ENCODE measurements at regions not wholly inside any gene's neighbourhood (a gene's known extent, or its start where the extent isn't known, plus 50 kb on each side); places are given as distances from the start of the nearest gene placed in this dataset.
"Not testable (repeated sequence)": the region's sequence is repeated elsewhere in the genome, so short reads cannot be mapped to it uniquely, and the experiment has no call there.

DNA sequence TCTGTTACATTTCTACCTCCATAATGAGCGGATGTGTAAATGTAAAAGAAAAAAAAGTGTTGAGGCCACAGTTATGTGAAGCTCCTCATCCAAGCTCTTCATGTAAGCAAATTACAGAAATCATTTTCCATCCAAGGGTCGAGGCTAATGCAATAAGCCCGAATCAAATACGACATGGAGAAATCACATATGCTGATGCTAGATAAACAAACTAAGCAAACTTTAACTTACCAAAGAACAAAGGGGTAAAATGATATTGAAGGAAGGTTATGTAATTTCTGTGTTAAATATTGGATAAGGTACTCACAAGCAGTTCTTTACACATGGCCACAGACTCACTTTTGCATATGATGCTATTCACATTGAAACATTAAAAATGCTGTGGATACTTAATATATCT lies 310.2 kb upstream of the ID2 start:
- no peak for DNase-seq

DNA sequence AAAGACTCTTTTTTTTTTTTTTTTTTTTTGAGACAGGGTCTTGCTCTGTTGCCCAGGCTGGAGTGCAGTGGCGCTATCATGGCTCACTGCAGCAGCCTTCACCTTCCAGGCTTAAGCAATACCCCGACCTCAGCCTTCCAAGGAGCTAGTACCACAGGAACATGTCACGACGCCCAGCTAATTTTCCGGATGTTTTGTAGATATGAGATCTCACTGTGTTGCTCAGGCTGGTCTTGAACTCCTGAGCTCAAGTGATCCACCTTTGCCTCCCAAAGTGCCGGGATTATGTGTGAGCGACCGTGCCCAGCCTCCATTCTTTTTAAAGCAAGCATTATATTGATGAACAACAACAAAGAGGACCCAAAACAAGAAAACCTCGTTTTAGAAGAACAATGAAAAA lies 307.1 kb upstream of the ID2 start:
- DNase-seq: no peak

DNA sequence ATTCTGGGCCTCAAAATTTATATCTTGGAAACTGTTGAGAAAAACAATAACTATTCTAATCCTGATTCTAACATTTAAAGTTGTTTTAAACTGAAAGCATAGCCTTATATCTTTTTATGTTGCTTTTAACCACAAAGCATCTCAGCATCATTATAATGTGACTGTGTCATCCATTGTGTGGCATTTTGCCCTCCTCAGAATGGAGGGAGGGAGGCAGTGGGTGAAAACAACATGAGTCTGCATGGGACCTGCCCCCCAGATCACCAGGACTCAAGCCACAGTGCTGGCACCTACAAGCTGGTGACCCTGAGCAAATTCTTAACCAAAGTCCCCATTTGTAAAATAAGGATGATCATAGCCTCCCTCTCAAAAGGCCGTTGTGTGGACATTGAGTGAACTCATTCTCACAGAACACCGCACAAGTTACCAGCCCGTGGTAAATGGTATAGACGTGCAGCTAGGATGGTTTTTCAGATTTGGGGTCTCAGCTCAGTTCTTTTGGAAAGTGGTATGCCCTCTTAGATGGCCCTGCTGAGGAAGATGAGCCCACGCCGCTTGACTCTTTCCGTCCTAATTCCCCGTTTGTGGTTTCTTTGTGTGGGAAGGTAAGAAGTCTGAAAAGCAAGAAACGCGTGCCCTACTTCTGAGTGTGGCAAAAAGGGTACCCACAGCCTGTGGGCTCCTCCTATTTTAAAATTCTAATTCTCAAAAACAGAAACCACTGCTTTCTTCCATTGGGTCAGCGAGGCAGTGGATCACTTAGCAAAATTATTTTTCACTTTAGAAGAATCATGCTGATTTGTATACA lies 305.0 kb upstream of the ID2 start:
- no peak for DNase-seq

DNA sequence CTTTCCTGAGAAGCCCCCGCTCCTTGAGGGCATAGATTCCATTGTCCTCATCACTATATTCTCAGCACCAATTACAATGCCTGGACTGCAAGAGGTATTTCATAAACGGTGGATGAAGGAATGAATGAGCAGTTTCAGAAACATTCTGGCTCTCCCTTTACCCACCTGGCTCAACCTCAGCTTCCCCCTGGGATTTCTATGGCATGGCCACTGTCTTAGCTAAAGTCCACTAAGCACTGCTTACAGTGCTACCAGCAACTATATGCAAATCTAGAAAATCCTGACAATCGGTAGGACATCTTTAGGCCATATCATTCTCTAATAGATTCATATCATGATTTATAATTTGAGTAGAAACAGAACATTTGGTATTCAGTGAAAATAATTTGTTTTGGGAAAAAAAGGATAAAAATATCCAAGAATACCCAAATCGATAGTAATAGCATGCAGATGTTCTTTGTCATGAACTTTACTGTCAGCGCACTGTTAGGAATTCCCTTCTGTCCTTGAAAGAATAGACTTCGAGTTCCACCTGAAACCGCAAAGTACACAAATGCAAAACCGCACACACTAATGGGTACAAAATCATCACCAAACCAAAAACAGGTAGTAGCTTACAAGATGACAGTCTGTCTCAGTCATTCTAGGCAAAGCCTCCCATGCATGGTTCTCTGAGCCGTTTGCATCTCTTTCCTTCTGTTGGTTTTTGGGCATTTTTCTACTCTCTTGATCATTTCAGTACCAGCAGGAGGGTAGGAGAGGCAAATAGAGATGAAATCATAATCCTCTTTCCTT lies 303.6 kb upstream of the ID2 start:
- DNase-seq: no peak

DNA sequence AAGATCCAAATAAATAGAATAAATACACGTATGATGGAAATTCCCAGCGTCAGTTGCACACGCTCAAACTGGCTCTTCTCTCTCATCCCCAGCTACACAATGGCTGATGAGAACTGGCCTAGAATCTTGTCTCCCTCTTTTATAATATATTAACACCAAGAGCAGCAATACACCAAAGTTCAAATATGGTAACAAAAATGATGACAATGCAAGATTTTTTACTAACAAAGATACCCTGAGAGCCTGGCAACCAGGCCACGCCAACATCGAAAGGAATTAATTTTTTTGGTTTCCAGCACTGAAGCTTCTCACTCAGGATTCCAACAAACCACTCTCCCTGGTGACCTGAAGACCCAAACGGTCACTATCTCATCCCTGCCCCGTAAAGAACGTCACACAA lies 302.7 kb upstream of the ID2 start:
- no peak for DNase-seq

DNA sequence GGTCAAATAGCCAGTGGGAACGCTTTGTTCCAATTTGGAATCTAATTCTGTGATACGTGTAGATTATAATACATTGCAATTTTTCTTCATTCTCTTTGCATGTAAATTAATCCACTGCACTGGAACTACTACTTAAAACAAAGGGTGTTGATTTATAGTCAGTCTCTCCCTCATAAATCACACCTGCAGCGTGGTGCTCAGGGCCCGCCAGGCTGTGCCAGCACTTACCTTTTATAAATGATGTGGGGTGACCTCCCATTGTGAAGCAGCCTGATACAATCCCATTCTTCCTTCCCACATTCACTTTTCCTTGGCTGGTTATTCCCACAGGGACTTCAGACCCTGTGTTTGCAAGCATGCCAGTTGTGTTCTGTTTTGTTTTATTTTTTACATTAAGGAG lies 302.3 kb upstream of the ID2 start:
- DNase-seq: no peak

DNA sequence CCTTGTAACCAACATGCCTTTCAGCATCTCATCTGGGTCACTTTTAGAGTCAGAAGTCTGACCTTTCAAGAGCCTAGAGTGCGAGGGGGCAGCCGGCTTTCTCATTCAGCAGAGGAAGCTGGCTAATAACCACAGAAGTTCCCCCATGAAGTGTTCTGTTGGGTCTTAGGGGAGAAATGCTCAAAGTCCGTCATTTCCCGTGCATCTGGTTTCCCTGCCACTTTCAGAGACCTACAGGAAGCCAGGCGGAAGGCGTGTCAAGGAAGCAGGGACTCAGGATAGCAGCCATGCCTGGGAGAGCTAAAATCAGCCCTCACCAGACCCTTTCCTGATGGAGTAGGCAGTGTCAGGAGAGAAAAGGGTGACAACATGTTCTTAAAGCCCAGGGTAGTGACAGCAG lies 301.8 kb upstream of the ID2 start:
- DNase-seq: no peak

DNA sequence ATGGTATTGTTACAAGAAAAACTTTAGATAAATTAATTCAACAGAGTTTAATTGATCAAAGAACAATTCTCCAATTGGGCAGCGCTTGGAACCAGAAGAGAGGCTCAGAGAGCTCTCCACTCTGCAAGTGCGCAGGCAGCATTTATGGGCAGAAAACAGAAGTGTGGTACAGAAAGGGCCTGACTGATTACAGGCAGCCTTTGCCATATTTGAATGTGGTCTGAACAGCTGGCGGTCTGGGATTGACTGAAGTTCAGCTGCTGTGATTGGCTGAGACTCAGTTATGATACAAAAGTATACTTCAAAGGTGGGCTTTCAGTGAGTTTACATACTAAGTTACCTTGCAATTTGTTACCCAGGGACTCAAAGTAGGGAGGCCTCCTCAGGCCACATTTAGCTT lies 301.3 kb upstream of the ID2 start:
- no peak for DNase-seq

DNA sequence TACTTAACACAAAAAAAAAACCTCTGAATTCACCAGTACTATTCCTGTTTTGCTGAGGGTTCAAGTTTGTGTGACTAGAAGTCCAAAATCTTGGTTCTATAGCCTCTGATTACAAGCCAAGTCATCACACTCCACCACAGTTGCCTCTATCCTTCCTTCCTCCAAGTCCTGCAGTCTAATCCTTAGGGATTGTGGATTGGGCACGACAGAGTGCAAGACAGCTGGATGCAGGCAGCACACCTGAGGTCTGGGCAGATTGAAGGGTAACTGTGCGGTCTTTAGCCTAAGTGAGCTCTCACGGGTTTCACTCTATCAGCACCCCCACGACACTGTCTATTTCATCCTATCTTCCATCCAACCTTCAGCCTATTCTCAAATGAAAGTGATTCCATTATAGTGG lies 299.4 kb upstream of the ID2 start:
- no peak for DNase-seq

DNA sequence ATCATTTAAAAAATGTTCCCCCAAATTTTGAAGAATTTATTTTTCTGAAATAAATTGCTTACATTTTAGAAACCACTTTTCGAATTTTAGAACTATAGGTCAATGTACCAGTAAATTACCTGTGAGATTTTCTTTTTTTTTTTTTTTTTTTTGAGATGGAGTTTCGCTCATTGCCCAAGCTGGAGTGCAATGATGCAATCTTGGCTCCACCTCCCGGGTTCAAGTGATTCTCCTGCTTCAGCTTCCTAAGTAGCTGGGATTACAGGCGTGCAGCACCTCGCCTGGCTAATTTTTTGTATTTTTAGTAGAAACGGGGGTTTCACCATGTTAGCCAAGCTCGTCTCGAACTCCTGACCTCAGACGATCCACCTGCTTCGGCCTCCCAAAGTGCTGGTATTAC lies 295.1 kb upstream of the ID2 start:
- not testable (repeated sequence) for DNase-seq

DNA sequence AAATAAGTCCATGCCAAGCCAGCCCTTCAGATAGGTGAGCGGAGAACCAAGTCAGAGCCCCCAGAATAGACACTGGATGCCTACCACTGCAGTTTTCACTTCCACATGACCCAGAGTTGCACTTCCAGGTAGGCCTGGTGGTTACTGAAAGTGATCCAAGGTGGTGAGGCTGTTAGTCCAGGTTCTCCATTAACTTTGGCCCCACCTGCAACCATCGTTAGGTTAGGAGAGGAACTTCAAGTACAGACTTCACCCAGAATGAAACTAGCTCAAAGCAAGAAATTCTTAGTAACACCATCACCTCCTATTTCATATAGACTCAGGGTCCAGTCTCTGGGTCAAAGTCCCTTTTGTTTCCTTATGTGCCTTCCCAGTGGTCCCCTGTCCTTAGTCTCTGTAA lies 293.1 kb upstream of the ID2 start:
- DNase-seq: no peak

DNA sequence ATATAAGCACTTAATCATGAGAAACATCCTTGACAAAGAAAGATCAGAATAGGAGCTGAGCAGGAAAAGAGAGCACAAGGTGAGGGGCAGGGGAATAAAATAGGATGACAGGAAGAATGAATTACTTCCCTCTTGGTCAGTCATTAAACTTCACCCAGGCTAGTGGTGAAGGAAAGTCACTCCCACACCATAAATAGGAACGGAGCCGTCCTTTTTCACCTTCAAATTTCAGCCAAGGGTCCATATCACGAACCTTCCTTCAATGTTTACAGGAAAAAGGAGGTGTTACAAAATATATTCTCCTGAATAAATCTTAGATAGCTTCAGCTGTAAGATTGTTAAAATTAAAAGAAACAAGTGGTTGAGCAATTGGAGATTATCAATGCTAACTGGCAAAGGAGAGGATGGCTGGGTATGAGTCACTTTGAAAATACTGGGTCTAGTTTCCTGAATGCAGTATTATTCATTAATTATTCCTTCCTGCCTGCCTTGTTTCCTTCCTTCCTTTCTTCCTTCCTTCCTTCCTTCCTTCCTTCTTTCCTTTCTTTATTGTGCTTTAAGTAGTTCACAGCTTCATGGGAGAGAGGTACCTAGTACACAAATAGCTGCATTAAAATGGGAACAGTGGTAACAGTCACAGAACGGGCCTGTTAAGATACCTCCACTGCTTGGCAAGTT lies 292.3 kb upstream of the ID2 start:
- no peak for DNase-seq

DNA sequence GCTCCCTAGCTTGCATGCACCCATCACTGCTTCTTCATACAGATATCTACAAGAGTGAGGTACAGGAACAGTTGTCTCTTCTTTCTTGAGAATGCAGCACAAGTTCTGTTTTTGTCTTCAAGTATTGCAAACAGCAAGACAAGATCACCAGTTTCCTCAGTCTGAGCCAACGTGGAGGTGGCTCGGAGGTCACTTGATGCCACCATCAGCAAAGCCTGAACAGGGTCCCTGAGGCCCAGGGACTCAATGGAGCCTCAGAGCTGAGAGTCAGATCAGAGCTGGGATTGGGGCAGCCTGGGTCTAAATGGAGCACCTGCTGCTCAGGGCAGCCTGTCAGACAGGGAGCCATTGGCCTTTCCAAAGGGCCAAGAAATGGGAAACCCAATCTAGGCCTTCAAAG lies 290.7 kb upstream of the ID2 start:
- DNase-seq: no peak

DNA sequence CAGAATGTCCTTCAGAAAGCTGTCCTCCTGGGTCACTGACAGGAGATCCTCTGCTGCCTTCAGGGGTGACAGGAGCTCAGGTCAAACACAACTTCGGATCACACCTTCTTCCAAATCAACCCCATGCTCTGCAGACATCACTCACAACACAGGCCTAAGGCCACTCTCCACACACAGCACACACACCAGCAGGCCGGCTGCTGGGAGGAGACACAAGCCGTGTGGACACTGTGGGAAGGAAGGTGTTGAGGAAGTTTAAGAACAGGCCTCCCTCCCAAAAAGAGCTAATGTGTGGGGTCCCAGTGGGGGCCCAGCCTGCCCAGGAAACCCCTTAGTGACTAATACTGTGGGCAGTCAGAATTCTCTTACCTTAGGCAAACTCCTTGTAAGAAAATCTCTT lies 290.3 kb upstream of the ID2 start:
- no peak for DNase-seq

DNA sequence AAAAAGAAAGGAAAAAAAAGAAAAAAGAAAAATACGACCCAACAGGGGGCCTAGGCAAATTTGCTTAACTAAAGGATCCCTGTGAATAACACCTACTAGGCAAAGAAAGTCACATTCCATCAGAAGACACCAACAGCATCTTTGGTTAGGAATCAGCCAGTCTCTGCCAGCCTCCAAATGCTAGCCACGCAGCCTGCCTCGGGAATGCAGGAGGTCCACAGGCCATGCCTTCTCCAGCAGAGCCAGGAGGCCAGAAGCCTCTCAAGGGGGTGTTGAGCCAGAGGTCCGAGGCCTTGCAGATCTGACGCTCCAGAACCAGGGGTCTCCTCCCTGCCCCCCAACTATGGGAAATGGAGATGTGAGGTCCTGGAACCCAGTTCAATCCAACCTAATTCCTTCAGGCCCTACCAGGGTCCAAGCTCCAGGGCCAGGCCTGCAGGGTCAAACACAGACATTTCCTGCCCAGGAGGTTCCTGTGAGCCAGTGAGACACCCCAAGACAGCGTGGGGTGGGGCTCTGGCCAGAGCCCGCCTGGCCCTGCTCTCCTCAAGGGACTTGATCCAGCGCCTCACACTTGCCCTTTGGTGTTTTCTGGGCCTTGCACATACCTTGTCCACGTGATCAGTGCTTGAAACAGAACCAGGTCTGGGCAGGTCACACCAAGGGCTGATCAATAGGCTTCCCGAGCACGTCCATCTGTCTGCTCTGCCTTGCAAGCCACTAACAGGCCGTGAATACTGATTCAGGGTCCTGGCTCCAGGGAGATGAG lies 289.6 kb upstream of the ID2 start:
- no peak for DNase-seq

DNA sequence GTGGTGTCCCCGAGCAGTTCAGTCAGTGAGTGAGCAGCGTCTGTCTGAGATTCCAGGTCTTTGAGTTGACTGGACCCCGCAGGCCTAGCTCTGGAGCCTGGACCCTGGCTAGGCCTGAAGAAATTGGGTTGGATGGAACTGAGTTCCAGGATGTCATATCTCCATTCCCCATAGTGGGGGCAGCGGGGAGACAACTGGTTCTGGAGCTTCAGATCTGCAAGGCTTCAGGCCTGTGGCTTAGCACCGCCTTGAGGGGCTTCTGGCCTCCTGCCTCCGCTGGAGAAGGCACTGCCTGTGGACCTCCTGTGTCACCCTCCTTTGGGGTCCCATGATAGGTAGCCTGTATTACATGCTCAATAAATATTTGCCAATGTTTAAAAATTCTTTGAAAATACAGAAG lies 288.4 kb upstream of the ID2 start:
- no peak for DNase-seq

DNA sequence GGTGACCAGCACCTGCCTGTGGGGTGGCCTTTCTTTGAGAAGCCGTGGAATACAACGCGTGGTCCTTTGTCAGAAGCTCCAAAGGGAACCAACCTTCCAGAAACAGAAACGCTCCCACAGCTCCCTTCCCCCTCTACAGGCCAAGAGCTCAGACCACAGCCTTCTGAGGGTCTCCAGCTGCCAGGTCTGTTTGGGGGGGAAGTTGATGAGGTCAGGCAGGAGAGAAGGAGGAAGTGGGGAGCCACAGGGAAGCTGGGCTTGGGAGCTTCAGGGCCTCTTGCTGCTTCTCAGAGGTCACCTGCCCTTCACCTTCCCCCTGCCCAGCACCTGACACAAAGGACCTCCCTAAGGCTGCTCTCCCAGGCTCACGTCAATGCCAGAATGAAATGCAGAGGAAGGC lies 287.7 kb upstream of the ID2 start:
- no peak for DNase-seq

DNA sequence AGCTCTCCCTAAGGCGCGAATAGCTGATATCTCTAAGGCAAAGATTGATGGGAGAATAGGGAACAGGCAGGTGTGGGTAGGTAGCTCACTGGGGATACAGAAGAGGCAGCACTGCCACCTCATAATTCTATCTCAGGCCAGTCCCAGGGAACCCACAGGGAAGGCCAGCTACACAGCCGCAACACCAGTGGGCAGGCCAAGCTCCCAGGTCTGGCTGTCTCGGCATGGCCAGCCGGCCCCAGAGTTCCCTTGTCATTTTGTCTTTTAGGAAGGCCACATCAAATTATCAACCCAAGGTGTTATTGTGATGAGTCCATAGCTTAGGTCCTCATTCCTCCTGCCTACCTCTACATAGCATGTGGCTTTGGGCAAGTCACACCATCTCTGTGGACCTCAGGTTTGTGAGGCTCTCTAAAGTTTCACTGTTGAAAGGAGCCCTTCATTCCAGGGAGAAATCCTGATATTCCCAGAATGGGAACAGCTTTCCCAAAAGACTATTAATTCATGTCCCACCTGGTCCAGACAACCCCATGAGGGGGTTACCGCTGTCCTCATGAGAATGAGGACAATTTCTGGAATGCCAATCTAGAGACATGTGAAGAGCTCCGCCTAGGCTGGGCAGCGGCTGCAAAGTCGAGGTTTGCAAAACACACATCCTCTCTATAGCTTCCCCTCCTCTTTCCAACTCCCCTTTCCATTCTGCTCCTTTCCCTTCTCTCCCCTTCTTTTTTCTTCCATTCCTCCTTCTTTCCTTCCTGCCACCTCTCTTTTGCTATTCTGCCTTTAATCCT lies 287.1 kb upstream of the ID2 start:
- DNase-seq: no peak

DNA sequence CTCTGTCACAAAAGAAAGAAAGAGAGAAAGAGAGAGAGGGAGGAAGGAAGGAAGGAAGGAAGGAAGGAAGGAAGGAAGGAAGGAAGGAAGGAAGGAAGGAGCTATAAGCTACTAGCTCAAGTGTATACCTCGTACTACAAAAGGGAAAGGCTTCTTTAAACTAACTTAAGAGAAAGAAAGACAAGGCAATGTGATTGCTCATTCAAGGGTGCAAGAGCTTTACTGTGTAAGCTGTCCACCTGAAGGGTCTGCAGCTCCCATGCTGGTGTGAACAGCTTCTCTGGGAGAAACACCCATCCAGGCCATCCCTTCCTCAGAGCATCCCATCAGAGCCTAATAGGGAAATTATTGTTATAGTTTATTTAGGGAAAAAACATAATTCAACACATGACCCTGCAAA lies 286.1 kb upstream of the ID2 start:
- no peak for DNase-seq

DNA sequence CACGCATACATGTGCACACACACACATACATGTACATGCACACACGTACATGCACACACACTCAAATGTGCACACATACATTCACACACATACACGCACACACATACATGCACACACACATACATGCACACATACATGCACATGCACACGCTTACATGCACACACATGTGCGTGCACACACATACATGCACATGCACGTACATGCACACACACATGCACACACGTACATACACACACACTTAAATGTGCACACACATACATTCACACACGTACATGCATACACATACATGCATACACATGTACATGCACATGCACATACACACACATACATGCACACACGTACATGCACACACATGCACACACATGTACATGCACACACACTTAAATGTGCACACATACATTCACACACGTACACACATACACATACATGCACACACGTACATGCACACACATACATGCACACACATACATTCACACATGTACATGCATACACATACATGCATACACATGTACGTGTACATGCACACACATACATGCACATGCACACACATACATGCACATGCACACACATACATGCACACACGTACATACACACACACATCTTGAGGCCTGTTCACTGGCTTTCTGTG lies 283.7 kb upstream of the ID2 start:
- no peak for DNase-seq

DNA sequence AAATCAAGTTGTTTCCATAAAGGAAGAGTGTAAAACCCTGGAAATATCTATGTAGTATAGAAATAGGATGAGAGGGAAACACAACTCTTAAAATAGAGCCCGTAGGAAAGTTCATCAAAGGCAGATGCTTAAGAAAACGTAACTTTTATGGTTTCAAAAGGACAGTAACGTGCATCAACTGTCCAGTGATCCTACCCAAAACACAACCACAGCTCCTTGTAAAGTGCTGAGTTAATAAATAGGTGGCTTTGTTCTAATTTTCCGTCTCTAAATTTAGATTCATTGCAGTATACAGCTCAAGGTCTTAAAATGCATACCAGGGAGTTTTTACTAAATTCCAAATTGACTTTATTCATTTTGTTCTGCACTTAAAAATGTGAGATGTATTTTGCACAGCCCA lies 282.1 kb upstream of the ID2 start:
- no peak for DNase-seq

DNA sequence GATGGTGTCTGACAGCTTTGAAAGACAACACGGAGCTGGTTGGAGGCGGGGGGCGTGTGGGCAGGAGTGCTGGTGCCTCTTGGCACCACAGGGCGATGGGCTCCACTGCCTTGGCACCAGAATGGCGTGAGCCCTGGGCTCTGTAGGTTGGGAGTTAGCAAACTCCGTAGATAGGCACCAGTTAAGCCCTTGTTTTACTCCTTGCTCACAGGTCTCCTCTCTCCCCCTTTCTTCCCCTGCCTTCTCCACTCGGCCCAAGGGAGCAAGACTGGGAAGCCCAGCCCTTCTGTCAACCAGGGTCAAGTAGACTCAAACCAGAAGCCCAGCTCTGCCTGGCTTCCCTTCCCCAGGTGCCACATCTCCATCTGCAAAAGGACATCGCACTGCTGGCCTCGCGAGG lies 281.7 kb upstream of the ID2 start:
- no peak for DNase-seq

All from GOT3 (cell line).